HG03060 (cell line): ENCODE measurements at regions not wholly inside any gene's neighbourhood (a gene's known extent, or its start where the extent isn't known, plus 50 kb on each side); places are given as distances from the start of the nearest gene placed in this dataset.
"Not testable (repeated sequence)": the region's sequence is repeated elsewhere in the genome, so short reads cannot be mapped to it uniquely, and the experiment has no call there.

Source experiments
- ATAC-seq: cut with Tn5 transposase; IDR thresholded peaks from one replicate; pipeline ENCODE4 v1.9.1; 2021; ENCODE audit warnings: low read depth, moderate number of reproducible peaks; ENCODE audit not compliant: unreplicated experiment

DNA sequence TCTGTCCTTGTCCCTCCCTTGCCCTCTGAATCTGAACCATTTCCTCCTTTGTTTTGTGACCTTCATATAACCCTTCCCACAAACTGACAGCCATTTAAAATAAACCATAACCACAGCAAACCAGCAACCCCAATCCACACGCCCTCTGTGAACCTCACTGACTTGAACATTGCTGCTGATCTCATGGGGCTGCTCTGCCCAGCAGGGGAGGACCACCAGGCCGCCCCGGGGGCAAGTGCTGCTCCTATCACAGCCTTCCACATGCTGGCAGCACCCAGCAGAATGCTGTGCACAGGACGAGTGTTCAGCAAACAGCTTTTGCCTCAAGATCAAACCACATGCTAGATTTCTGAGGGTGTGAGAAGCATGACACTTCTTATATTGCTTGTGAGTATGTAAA, 73.9 kb upstream of the UXS1 start:
- ATAC-seq = no peak

DNA sequence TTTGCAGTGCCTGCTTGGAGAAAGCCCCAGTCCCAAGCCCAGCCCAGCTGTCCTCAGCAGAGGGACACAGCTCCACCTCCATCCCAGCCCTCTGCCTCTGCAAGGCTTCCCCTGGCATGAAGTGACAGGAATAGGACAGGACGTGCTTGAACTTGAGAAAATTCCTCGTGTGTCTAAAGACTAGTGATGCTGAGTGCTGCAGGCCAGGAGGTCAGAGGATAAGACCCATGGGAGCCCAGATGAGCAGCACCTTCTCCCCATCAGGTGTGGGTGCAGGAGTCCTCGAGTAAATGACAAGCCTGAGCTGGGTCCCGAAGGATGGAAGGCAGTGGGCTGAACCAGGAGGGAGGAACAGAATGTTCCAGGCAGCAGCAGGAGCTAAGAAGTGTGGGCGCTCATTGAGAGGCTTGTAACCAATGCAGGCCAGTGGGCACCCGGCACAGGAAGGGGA, 67.8 kb upstream of the UXS1 start:
- ATAC-seq = no peak

DNA sequence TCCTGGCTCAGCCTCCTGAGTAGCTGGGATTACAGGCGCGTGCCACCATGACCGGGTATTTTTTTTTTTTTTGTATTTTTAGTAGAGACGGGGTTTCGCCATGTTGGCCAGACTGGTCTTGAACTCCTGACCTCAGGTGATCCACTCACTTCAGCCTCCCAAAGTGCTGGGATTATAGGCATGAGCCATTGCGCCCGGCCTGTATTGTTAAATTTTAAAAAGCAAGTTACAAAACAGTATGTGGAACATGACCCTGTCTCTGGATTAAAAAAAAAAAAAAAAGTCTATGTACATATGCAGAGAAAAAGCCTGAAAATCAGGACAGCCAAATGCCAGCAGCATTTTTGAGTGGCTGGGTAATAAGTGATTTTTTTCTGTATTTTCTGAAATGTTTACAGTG, 64.8 kb upstream of the UXS1 start:
- not testable (repeated sequence) for ATAC-seq

DNA sequence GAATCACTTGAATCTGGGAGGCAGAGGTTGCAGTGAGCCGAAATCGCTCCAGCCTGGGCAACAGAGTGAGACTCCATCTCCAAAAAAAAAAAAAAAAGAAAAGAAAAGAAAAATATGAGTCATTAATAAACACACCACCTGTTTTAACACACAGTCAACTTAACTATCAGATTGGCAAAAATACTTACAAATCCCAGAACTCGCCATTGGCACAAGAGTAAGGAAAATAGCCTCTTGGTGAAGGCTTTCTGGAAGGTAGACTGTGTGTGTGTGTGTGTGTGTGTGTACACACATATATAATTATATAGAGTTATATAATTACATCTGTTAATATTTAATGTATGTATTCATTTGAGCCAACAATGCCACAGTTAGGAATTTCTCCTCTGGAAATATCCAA, 63.7 kb upstream of the UXS1 start:
- ATAC-seq = no peak

DNA sequence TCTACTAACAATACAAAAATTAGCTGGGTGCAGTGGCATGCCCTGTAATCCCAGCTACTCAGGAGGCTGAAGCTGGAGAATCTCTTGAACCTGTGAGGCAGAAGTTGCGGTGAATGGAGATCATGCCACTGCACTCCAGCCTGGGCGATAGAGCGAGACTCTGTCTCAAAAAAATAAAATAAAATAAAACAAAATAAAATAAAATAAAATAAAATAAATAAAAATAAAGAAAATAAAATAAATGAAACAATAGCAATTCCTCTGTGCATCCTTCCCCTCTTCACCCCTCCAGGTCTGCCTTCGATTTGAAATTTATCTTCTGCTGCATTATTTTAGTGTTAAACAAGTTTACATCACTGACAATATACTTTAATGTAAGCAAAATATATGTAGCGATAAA, 63.0 kb upstream of the UXS1 start:
- ATAC-seq = no peak

DNA sequence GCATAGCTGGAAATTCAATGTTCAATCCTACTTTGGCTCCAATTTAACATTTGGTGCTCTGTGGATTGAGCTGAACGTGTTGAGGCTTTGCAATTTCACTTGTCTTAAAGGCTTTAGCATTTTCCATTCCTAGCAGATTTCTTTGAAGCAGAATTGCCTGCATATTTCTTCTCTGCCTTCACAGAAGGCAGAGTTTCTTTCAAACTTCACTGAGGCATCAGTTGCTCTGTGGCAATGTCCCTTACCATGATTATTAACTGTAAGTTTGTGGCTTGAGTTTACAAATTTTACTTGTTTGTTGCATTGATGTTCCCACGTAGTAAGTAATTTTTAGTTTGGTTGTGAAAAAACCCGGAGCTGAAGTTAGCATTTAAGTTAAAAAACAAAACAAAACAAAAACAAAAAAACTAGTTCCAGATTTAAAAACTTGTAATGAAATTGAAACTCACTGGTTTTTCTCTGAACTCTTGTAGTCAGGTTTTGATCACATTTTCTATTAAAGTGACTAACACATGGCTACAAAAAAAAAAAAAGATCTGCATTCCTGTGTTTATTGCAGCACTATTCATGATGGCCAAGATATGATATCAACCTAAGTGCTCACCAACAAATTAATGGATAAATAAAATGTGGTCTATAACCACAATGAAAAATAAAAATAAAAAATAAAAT, 55.2 kb upstream of the UXS1 start:
- not testable (repeated sequence) for ATAC-seq

DNA sequence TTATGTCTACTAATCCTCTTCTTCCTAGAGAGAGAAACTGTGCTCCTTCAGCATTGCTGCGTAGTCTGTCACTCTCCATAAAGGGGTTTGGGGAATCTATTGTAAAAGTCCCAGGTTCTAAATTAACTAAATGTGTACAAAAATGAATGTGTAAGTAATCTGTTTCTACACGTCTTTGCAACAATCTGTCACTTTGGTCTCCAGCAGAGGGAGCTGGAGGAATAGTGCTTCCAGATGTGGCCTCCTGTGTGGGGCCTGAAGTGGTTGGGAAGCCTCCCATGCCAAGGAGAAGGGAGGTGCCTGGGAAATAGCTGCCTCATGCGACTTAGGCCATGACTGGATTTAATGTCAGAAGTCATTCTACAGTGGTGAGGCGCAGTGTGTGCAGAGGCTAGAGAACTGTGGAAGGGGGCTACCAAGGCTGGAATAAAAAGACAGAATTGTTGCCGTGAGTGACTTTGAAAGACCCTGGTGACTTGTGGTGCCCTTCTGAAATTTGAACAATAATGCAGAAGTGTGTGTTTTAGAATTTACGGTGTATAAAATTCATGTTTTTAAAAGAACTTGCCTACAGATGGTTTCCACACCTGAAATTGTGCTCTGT, 54.5 kb upstream of the UXS1 start:
- not testable (repeated sequence) for ATAC-seq
